Duodenal mucosa (tissue), 2 donors: ENCODE measurements at regions not wholly inside any gene's neighbourhood (a gene's known extent, or its start where the extent isn't known, plus 50 kb on each side); places are given as distances from the start of the nearest gene placed in this dataset.
A peak's percentile ranks its signal among the peaks of the same experiment; 100 is the strongest.

Source experiments
- H3K27ac ChIP-seq: one replicate; pipeline ENCODE4 v1.7.0; 2013; ENCODE audit warnings: low read depth, low read length
- H3K27me3 ChIP-seq, 2 donors: one replicate each; pipeline ENCODE4 v1.7.0; 2013; ENCODE audit warnings: low read length in 2 of 2, control low read depth in 1 of 2; ENCODE audit not compliant: insufficient read depth in 2 of 2, control insufficient read depth in 1 of 2
- H3K36me3 ChIP-seq, 2 donors: one replicate each; pipeline ENCODE4 v1.7.0; 2013; ENCODE audit warnings: low read length in 2 of 2, control low read depth in 1 of 2; ENCODE audit not compliant: insufficient read depth in 2 of 2, control insufficient read depth in 1 of 2
- H3K4me1 ChIP-seq, 2 donors: one replicate each; pipeline ENCODE4 v1.7.0; 2013; ENCODE audit warnings: low read length in 2 of 2, control low read depth in 1 of 2; ENCODE audit not compliant: insufficient read depth in 2 of 2, control insufficient read depth in 1 of 2
- H3K4me3 ChIP-seq, 2 donors: one replicate each; pipeline ENCODE4 v1.7.0; 2013; ENCODE audit warnings: low read length in 2 of 2, low read depth in 1 of 2
- H3K9ac ChIP-seq, 2 donors: one replicate each; pipeline ENCODE4 v1.7.0; 2013; ENCODE audit warnings: low read length in 2 of 2, low read depth in 1 of 2
- H3K9me3 ChIP-seq, 2 donors: one replicate each; pipeline ENCODE4 v1.7.0; 2013; ENCODE audit warnings: low read length in 2 of 2, control low read depth in 1 of 2; ENCODE audit not compliant: control insufficient read depth in 1 of 2

DNA sequence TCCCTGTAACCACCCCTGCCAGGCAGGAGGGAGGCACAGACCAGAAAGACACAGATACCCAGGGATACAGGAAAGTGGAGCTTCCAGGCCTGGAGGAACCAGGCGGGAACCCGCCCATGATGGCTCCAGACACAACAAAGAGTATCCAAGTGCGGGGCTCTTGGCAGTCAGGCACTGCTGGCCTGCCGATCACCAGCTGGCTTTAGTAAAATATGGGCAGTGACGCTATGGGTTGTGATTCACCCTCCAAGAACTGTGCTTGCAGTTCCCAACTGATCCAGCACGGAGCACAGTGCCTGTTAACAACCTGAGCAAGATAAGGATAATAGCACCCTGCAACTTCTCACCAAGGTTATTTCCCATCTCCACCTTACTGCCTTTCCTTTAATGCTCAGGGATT lies 463.3 kb downstream of the IRX1 start:
- H3K4me1 ChIP-seq, result no peaks in the 10 kb centered on the region
- H3K9me3 ChIP-seq, result no peaks in the 10 kb centered on the region
- H3K9ac ChIP-seq, result no peak overlapping the region

DNA sequence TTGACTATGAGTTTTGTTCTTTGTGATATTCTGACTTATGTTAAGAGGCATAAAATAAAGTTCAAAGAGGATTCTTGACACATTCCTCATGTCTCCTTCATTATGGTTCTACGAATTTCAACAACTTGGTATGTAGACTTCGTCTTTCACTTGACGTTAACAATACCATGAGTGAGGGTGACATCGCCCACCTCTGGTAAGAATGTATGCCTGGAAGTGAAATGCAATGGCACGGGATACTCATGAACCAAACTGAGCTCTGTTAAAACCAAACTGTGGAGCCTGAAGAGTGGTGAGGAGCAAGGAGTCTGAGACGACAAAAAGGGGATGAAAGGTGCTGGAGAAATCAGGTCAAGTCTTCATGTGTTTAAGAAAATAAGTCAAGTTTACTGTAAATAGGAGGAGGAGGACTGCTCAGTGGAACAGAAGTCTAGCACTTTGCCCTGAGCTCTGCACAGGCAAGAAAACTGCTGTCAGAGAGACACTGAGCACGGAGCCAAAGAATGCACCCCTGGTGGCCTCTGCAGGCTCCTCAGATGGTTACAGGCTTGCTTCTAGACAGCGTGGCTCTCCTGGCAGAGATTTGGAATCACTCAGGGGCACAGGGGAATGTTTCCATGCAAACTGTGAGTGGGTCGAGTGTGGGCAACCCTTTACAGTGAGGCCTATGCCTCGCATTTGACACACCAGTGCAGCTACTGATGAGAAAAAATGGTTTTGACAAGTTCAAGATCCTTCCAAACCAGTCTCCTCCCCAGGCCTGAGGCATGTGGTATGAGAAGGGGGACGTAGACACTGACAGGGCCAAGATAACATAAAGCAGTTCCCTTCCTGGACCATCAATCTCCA lies 470.1 kb downstream of the IRX1 start:
- Histone ChIP-seq H3K4me3 (no peak overlapping the region), H3K9ac (no peak overlapping the region), H3K9me3 (peaks cover 0 to 3% of the 10 kb centered on the region in 2 donors), H3K27me3 (no peaks in the 10 kb centered on the region), H3K36me3 (no peaks in the 10 kb centered on the region), H3K4me1 (no peaks in the 10 kb centered on the region), H3K27ac (no peak overlapping the region)

More for the DNA sequence above, 463.3 kb downstream of the IRX1 start:
- H3K27me3 ChIP-seq, result no peaks in the 10 kb centered on the region
- H3K4me3 ChIP-seq, result no peak overlapping the region
- no peaks in the 10 kb centered on the region for H3K36me3 ChIP-seq
- H3K27ac ChIP-seq, result no peak overlapping the region

DNA sequence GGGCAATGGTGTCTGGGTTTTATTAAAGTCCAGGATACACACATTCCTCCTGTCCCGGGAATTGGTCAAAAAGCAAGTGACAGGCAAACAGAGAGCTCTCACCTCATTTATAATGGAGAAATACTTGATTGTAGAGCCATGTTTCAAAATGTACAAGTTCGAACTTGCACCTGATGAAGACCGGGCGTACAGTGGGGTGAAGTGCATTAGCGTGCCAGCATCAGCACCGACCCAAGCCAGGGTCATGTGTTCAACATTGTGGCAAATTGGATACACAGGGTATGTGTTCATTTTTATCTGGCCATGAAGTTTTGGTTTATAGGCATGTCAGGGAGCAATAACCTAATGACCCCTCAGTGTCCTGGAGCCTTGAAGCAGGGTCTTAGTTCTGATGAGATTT lies 472.5 kb downstream of the IRX1 start:
- no peaks in the 10 kb centered on the region for H3K27me3 ChIP-seq
- no peak overlapping the region for H3K9ac ChIP-seq
- H3K4me1 ChIP-seq, result no peaks in the 10 kb centered on the region
- H3K4me3 ChIP-seq, result no peak overlapping the region
- H3K9me3 ChIP-seq, result peaks cover 0 to 3% of the 10 kb centered on the region in 2 donors
- no peaks in the 10 kb centered on the region for H3K36me3 ChIP-seq
- H3K27ac ChIP-seq, result no peak overlapping the region

DNA sequence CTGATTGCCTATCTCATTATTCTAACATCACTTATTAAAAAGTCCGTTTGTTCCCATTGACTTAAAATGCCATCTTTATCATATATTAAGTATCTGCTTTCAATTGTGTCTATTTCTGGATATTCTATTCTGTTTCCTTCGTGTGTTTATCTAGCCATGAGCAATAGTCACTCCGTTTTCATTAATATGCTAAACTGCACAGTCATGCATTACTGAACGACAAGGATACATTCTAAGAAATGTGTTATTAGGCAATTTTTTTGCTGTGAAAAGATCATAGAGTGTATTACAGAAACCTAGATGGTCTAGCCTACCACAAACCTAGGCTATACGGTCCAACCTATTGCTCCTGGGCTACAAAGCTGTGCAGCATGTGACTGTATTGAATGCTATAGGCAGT lies 482.9 kb downstream of the IRX1 start:
- Histone ChIP-seq H3K9me3 (no peaks in the 10 kb centered on the region), H3K4me1 (peaks cover 17 to 22% of the 10 kb centered on the region in 2 donors), H3K36me3 (no peaks in the 10 kb centered on the region), H3K27me3 (no peaks in the 10 kb centered on the region), H3K9ac (no peak overlapping the region), H3K4me3 (no peak overlapping the region), H3K27ac (no peak overlapping the region)

DNA sequence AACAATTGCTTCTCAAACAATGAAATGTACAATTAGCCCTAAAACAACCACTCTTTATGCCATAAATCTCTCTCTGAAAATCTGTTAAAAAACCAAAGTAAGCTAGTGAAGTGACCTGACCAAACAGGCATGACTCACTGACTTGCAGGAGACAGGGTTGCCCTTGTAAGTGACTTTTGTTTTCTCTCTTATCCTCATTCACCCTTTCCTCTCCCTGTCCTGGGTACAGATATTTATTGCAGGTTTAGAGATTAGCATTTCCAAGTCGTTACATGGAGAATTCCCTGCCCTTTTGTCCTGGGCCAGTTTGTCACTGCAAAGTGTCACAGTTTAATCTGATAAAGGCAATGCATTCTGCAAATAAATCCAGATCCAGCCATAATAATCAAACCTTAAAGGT lies 484.2 kb downstream of the IRX1 start:
- Histone ChIP-seq H3K9me3 (no peaks in the 10 kb centered on the region), H3K9ac (no peak overlapping the region), H3K36me3 (no peaks in the 10 kb centered on the region), H3K4me1 (peaks cover 17 to 22% of the 10 kb centered on the region in 2 donors), H3K27me3 (no peaks in the 10 kb centered on the region), H3K4me3 (no peak overlapping the region), H3K27ac (no peak overlapping the region)

DNA sequence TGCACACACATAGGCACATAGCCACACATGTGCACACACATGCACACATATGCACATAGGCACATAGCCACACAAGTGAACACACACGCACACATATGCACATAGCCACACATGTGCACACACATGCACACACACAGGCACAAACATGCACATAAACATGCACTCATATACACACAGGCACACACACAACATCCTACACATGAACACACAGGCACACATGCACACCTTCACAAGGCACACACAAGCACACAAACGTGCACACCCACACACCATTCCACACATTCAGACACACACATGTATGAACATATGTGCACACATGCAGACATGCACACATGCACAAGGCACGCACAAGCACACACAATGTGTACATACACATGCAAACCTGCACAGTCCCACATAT lies 484.7 kb downstream of the IRX1 start:
- no peaks in the 10 kb centered on the region for H3K36me3 ChIP-seq

DNA sequence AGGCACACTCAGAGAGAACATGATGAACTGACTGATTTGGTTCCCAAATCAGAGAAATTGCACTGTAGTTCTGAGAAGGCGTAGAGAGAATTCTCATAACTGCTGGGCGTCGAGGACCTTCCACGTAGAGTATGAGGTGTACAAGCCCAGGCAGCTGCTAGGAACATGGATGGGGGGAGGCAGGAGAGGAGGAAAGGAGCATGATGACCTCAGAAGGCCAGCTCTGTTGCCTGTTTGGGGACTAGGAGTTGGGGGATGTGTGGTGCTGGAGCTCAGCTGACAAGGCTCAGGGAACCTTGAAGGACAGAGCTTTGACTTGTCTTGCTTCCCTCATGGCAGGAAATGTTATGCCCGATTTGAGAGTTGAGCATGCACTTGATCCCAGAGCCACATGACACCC lies 485.4 kb downstream of the IRX1 start:
- H3K4me3 ChIP-seq, result no peak overlapping the region
- H3K9ac ChIP-seq, result no peak overlapping the region
- no peaks in the 10 kb centered on the region for H3K27me3 ChIP-seq
- no peaks in the 10 kb centered on the region for H3K36me3 ChIP-seq
- H3K4me1 ChIP-seq, result peaks cover 17 to 22% of the 10 kb centered on the region in 2 donors
- no peak overlapping the region for H3K27ac ChIP-seq
- no peaks in the 10 kb centered on the region for H3K9me3 ChIP-seq

More for the DNA sequence above, 484.7 kb downstream of the IRX1 start:
- H3K27me3 ChIP-seq, result no peaks in the 10 kb centered on the region
- no peaks in the 10 kb centered on the region for H3K9me3 ChIP-seq
- H3K9ac ChIP-seq, result no peak overlapping the region
- H3K4me1 ChIP-seq, result peaks cover 17 to 22% of the 10 kb centered on the region in 2 donors
- no peak overlapping the region for H3K27ac ChIP-seq
- H3K4me3 ChIP-seq, result peak overlapping the region in 1 of 2 donors; percentile 19

DNA sequence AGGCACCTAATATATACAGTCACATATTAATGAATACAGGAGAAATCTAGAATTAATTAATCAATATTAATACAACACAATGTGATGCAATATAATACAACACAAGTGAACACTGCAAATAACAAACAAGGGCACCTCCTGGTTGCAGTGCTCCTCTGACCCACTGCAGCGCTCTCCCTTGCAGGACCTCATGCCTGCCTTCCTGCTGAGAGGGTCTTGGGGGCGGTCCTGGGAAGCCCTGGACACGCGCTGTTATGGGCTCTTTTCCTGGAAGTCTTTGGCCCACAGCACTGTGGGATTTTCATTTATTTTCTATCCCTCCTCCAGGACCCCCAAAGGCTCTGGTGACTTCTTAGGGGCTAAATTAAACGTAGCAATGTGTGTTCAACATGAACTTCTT lies 485.8 kb downstream of the IRX1 start:
- Histone ChIP-seq H3K9me3 (no peaks in the 10 kb centered on the region), H3K9ac (no peak overlapping the region), H3K4me1 (peaks cover 17 to 22% of the 10 kb centered on the region in 2 donors)

DNA sequence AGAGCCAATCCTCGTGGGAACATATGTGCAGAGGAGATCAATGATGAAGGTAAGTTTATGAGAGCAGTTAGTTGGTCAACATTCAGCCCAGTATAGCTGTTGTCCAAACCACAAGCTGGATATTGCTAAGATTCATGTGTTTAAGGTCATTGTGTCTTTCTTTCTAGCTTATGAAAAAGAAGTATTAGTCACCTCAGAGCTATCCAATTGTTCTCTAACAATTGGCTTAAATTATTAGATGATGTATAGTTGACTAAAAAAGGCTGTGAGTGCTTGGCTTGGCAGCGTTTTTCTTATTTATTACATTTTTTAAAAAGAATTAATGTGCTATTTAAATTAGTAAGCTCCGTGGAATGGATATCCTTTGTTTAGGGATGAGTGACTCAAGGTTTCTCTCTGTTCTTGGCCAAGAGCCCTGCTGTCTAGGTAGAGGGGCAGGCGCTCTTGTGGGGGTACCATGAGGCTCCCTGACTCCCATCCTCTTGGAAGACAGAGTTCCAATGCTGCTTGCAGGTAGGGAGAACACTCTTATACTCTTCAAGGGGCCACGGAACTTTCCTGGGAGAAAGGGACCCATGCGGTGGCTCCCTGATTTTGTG lies 487.4 kb downstream of the IRX1 start:
- H3K27ac ChIP-seq, result no peak overlapping the region
- no peaks in the 10 kb centered on the region for H3K9me3 ChIP-seq
- no peak overlapping the region for H3K9ac ChIP-seq
- H3K4me1 ChIP-seq, result peaks cover 17 to 22% of the 10 kb centered on the region in 2 donors
- no peaks in the 10 kb centered on the region for H3K27me3 ChIP-seq
- H3K36me3 ChIP-seq, result no peaks in the 10 kb centered on the region
- no peak overlapping the region for H3K4me3 ChIP-seq

More for the DNA sequence above, 485.8 kb downstream of the IRX1 start:
- H3K4me3 ChIP-seq, result no peak overlapping the region
- H3K27ac ChIP-seq, result no peak overlapping the region
- H3K36me3 ChIP-seq, result no peaks in the 10 kb centered on the region
- no peaks in the 10 kb centered on the region for H3K27me3 ChIP-seq

DNA sequence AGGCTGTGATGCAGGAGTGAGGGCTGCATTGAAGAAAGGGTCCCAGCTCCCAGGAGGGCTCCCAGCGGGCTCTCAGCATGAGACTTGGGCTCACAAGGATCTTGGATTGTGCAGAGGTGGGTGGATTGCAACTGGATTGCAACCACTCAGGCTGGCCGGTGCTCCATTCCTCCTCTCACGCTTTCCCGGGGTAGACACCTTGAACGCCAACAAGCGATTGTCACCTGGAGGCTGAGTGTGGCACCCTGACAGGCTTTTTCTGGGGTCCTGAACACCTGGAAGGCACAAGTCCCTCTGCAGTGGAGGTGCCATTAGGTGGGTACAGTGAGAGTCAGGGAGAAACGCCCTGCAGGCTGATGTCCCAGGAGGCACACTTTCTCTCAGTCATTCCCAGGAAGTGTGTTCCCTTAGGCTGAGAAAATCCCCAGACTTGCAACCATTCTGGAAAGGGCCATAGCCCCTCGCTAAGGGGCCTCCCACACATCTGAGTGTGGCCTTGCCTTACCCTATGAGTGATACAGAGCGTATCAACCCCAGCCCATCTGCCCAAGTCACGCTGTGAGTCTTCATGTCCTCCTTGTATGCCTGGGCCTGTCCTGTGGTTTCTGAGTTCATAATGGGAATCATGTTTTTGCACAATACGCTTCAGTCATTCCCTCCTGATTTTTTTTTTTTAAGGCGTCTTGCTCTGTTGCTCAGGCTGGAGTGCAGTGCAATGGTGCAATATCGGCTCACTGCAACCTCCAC lies 488.1 kb downstream of the IRX1 start:
- Histone ChIP-seq H3K9me3 (no peaks in the 10 kb centered on the region), H3K36me3 (no peaks in the 10 kb centered on the region), H3K27ac (no peak overlapping the region), H3K27me3 (no peaks in the 10 kb centered on the region), H3K4me3 (no peak overlapping the region), H3K9ac (no peak overlapping the region), H3K4me1 (peaks cover 17 to 22% of the 10 kb centered on the region in 2 donors)
